Mesendoderm (in vitro differentiated cells): ENCODE measurements at regions not wholly inside any gene's neighbourhood (a gene's known extent, or its start where the extent isn't known, plus 50 kb on each side); places are given as distances from the start of the nearest gene placed in this dataset.

Source experiments
- DNase-seq: peaks from one replicate; pipeline ENCODE4 v3.0.0; 2013
- H2AK5ac ChIP-seq: 2 replicates; pipeline ENCODE4 v1.6.1; 2013; ENCODE audit warnings: low read length, inconsistent platforms
- H2BK120ac ChIP-seq: 2 replicates; pipeline ENCODE4 v1.6.1; 2013; ENCODE audit warnings: low read depth, mild to moderate bottlenecking, low read length, moderate library complexity, mixed read lengths
- H2BK15ac ChIP-seq: replicated peaks from 2 replicates; pipeline ENCODE4 v1.6.1; 2013; ENCODE audit warnings: low read depth, mild to moderate bottlenecking, moderate library complexity
- H2BK5ac ChIP-seq: 2 replicates; pipeline ENCODE4 v1.6.1; 2013; ENCODE audit warnings: low read length, inconsistent platforms
- H3K18ac ChIP-seq: 2 replicates; pipeline ENCODE4 v1.6.1; 2013; ENCODE audit warnings: mild to moderate bottlenecking, low read length, mixed read lengths
- H3K23ac ChIP-seq: one replicate; pipeline ENCODE4 v1.6.1; 2013; ENCODE audit warnings: low read length
- H3K27ac ChIP-seq: 2 replicates; pipeline ENCODE4 v1.5.1; 2013; ENCODE audit warnings: low read depth, mild to moderate bottlenecking, inconsistent platforms, low read length, moderate library complexity
- H3K27me3 ChIP-seq: 2 replicates; pipeline ENCODE4 v1.6.1; 2013; ENCODE audit warnings: low read length, control low read depth, mild to moderate bottlenecking, inconsistent platforms; ENCODE audit not compliant: insufficient read depth, poor library complexity
- H3K36me3 ChIP-seq: 2 replicates; pipeline ENCODE4 v1.6.1; 2013; ENCODE audit warnings: low read length, inconsistent platforms; ENCODE audit not compliant: control insufficient read depth, insufficient read depth
- H3K4ac ChIP-seq: one replicate; pipeline ENCODE4 v1.6.1; 2013; ENCODE audit warnings: low read depth, mild to moderate bottlenecking, low read length, moderate library complexity
- H3K4me1 ChIP-seq: 2 replicates; pipeline ENCODE4 v1.6.1; 2013; ENCODE audit warnings: low read depth, low read length, inconsistent platforms; ENCODE audit not compliant: control insufficient read depth
- H3K4me2 ChIP-seq: 2 replicates; pipeline ENCODE4 v1.6.1; 2013; ENCODE audit warnings: low read length
- H3K4me3 ChIP-seq: 2 replicates; pipeline ENCODE4 v1.5.1; 2013; ENCODE audit warnings: mild to moderate bottlenecking, low read length
- H3K56ac ChIP-seq: one replicate; pipeline ENCODE4 v1.6.1; 2013; ENCODE audit warnings: low read length
- H3K79me1 ChIP-seq: 2 replicates; pipeline ENCODE4 v1.6.1; 2013; ENCODE audit warnings: low read length, inconsistent platforms
- H3K79me2 ChIP-seq: 2 replicates; pipeline ENCODE4 v1.6.1; 2013; ENCODE audit warnings: mild to moderate bottlenecking, low read length; ENCODE audit not compliant: control insufficient read depth, insufficient read depth
- H3K9ac ChIP-seq: 2 replicates; pipeline ENCODE4 v1.6.1; 2013; ENCODE audit warnings: low read length, inconsistent platforms
- H4K5ac ChIP-seq: one replicate; pipeline ENCODE4 v1.6.1; 2013; ENCODE audit warnings: low read length
- H4K8ac ChIP-seq: one replicate; pipeline ENCODE4 v1.6.1; 2013; ENCODE audit warnings: low read depth, mild to moderate bottlenecking, control low read depth, low read length, moderate library complexity
- WGBS: extraction: QIAGEN DNeasy Blood & Tissue Kit; methylation state at CpG from one replicate; pipeline ENCODE4 v1.1.7; 2013; ENCODE audit warnings: low lambda C conversion rate, missing lambda C conversion rate; ENCODE audit not compliant: insufficient coverage; ENCODE audit errors: extremely low coverage; 5-methylcytosine and 5-hydroxymethylcytosine counted together

GRCh38 chr7:114110666-114111065 lies 191.9 kb upstream of the PPP1R3A start:
- Histone ChIP-seq H3K79me2 (no peaks in the 10 kb centered on the region), H3K36me3 (no peaks in the 10 kb centered on the region), H3K79me1 (no peaks in the 10 kb centered on the region), H3K4ac (no peak overlapping the region), H2BK120ac (no peak overlapping the region), H3K27me3 (no peaks in the 10 kb centered on the region), H4K8ac (no peak overlapping the region), H3K18ac (no peak overlapping the region), H2BK5ac (no peak overlapping the region), H2AK5ac (no peak overlapping the region), H4K5ac (no peak overlapping the region), H3K56ac (no peak overlapping the region), H3K9ac (no peak overlapping the region), H3K27ac (no peak overlapping the region), H2BK15ac (no peak overlapping the region), H3K4me3 (no peak overlapping the region), H3K4me1 (no peaks in the 10 kb centered on the region), H3K23ac (no peak overlapping the region), H3K4me2 (no peak overlapping the region)
- DNase-seq, result no peak

DNA sequence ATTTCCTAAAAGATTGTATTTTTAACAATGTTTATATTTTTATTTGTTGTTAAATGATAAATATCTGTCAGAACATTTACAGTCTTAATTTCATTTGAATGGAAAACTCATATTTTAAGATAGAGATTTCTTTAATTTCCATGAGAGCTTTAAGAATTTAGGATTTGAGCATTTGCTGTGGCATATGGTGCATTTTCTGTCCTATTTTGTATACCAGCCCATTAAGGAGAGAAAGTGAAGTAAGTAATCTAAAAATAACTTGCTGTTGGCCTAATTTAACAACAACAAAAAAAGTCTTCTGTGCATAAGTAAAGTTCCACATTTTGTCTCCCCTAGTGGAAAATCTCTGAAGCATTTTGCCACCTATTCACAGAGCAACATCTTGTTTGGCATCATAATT lies 190.9 kb upstream of the PPP1R3A start:
- no peak overlapping the region for H4K8ac ChIP-seq
- no peak overlapping the region for H3K56ac ChIP-seq
- H3K27me3 ChIP-seq, result no peaks in the 10 kb centered on the region
- no peak overlapping the region for H3K4me3 ChIP-seq
- no peak overlapping the region for H3K9ac ChIP-seq
- H3K36me3 ChIP-seq, result no peaks in the 10 kb centered on the region
- H3K79me2 ChIP-seq, result no peaks in the 10 kb centered on the region
- H3K4ac ChIP-seq, result no peak overlapping the region
- no peak overlapping the region for H2BK120ac ChIP-seq
- H2AK5ac ChIP-seq, result no peak overlapping the region
- no peak overlapping the region for H3K27ac ChIP-seq
- DNase-seq, result no peak
- no peak overlapping the region for H2BK5ac ChIP-seq
- H2BK15ac ChIP-seq, result no peak overlapping the region
- no peaks in the 10 kb centered on the region for H3K79me1 ChIP-seq
- no peaks in the 10 kb centered on the region for H3K4me1 ChIP-seq
- H3K23ac ChIP-seq, result no peak overlapping the region
- H4K5ac ChIP-seq, result no peak overlapping the region
- H3K4me2 ChIP-seq, result no peak overlapping the region
- H3K18ac ChIP-seq, result no peak overlapping the region

GRCh38 chr7:114109304-114109703 lies 190.5 kb upstream of the PPP1R3A start:
- Histone ChIP-seq H3K23ac (no peak overlapping the region), H3K9ac (no peak overlapping the region), H3K56ac (no peak overlapping the region), H3K36me3 (no peaks in the 10 kb centered on the region), H2BK5ac (no peak overlapping the region), H3K18ac (no peak overlapping the region), H4K5ac (no peak overlapping the region), H3K4me3 (no peak overlapping the region), H3K79me2 (no peaks in the 10 kb centered on the region), H3K79me1 (no peaks in the 10 kb centered on the region), H3K4me1 (no peaks in the 10 kb centered on the region), H2BK15ac (no peak overlapping the region), H3K4ac (no peak overlapping the region), H2BK120ac (no peak overlapping the region), H3K4me2 (no peak overlapping the region), H3K27ac (no peak overlapping the region), H3K27me3 (no peaks in the 10 kb centered on the region), H4K8ac (no peak overlapping the region), H2AK5ac (no peak overlapping the region)
- no CpG with 5 or more reads among the region's 1 CpG for WGBS
- DNase-seq, result no peak

DNA sequence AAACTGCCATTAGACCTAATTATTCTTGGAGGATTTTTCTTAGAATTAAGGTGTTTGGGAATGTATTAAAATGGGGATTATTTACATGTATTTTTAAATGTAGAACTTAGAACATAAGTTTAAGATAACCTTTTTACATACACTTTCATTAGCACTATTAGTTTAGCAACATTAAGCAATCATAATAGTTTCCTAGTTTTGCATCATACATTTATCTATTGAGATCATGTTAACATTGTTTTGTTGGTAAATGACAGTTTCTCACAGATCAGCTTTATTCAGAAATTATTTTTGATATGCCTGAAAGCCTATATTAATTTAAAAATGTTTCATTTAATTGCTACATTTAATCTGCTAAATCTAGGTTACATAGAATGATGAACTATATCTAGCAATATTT lies 189.7 kb upstream of the PPP1R3A start:
- no peaks in the 10 kb centered on the region for H3K27me3 ChIP-seq

DNA sequence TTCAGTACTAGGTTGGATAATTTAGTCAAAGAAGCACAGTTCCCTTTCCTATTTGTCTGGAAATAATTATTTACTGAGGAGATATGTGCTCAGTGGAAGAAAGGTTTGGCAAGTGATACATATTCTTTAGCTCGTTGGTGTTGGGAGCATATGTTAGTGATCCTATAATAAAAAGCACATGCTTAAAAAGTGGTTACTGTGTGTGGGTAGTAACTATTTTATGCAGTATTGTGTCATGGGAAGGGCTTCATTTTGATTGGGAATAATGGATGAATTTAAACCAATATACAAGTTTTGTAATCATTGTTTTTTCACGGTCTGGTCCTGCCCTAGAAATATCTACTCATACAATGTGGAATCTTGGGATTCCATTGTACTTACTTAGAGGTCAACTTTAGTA lies 188.7 kb upstream of the PPP1R3A start:
- no peak overlapping the region for H3K4me2 ChIP-seq
- DNase-seq, result no peak
- H2AK5ac ChIP-seq, result no peak overlapping the region
- no peaks in the 10 kb centered on the region for H3K79me1 ChIP-seq
- H2BK15ac ChIP-seq, result no peak overlapping the region
- no peaks in the 10 kb centered on the region for H3K79me2 ChIP-seq
- H4K5ac ChIP-seq, result no peak overlapping the region
- H3K23ac ChIP-seq, result no peak overlapping the region
- H3K27ac ChIP-seq, result no peak overlapping the region
- H4K8ac ChIP-seq, result no peak overlapping the region
- no peaks in the 10 kb centered on the region for H3K4me1 ChIP-seq
- H3K18ac ChIP-seq, result no peak overlapping the region
- H3K36me3 ChIP-seq, result no peaks in the 10 kb centered on the region
- H3K27me3 ChIP-seq, result no peaks in the 10 kb centered on the region
- no peak overlapping the region for H3K56ac ChIP-seq
- H2BK120ac ChIP-seq, result no peak overlapping the region
- no peak overlapping the region for H3K4ac ChIP-seq
- H3K9ac ChIP-seq, result no peak overlapping the region
- no CpG with 5 or more reads among the region's 2 CpGs for WGBS
- no peak overlapping the region for H2BK5ac ChIP-seq
- no peak overlapping the region for H3K4me3 ChIP-seq

More for the DNA sequence above, 189.7 kb upstream of the PPP1R3A start:
- Histone ChIP-seq H3K79me2 (no peaks in the 10 kb centered on the region), H3K9ac (no peak overlapping the region), H3K18ac (no peak overlapping the region), H3K4me1 (no peaks in the 10 kb centered on the region), H3K4me2 (no peak overlapping the region), H3K56ac (no peak overlapping the region), H3K36me3 (no peaks in the 10 kb centered on the region), H2BK15ac (no peak overlapping the region), H4K8ac (no peak overlapping the region), H2BK120ac (no peak overlapping the region), H3K23ac (no peak overlapping the region), H3K4ac (no peak overlapping the region), H3K4me3 (no peak overlapping the region), H2AK5ac (no peak overlapping the region), H3K79me1 (no peaks in the 10 kb centered on the region), H4K5ac (no peak overlapping the region), H2BK5ac (no peak overlapping the region), H3K27ac (no peak overlapping the region)
- no peak for DNase-seq

- Histone ChIP-seq H3K4me1 (no peaks in the 10 kb centered on the region), H3K18ac (no peak overlapping the region), H2BK5ac (no peak overlapping the region), H3K4ac (no peak overlapping the region), H3K36me3 (no peaks in the 10 kb centered on the region), H4K8ac (no peak overlapping the region), H3K27me3 (no peaks in the 10 kb centered on the region), H3K79me2 (no peaks in the 10 kb centered on the region), H3K4me2 (no peak overlapping the region), H3K56ac (no peak overlapping the region), H3K23ac (no peak overlapping the region), H4K5ac (no peak overlapping the region), H3K4me3 (no peak overlapping the region), H3K27ac (no peak overlapping the region), H2BK15ac (no peak overlapping the region), H2BK120ac (no peak overlapping the region), H3K79me1 (no peaks in the 10 kb centered on the region), H3K9ac (no peak overlapping the region), H2AK5ac (no peak overlapping the region)
- WGBS, result no CpG with 5 or more reads among the region's 1 CpG
- no peak for DNase-seq
Measured at GRCh38 chr7:114104035-114104434, 185.2 kb upstream of the PPP1R3A start.
